Stimulated activated CD4-positive, alpha-beta T cell treated with anti-CD3 and anti-CD28 coated beads, Interleukin-1b, Interleukin-23, amount 100 ng/mL, for 4 hours (primary cell): ENCODE measurements at regions not wholly inside any gene's neighbourhood (a gene's known extent, or its start where the extent isn't known, plus 50 kb on each side); places are given as distances from the start of the nearest gene placed in this dataset.
A peak's percentile ranks its signal among the peaks of the same experiment; 100 is the strongest.

ENCODE experiments used
- DNase-seq, 2 donors: peaks; one replicate each; pipeline ENCODE4 v3.0.0-alpha.2; 2020; ENCODE audit warnings: low read depth in 2 of 2

DNA sequence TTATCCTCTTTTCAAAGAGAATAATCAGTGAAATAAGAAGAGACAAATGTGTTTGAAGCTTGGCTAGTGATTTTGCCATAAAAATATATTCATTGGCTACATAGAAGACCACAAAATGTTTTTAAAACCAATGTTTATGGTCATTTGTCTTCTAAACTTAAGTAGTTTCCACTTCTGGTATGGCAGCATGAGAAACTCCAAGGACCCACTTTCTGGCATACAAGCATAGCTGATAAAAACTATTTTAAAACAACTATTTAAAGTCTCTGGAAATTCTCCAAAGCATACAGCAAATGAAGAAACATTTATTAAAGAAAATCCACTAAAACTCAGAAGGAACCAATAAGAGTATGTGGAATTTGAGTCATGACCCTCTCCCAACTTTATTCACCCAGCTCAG lies 89.2 kb upstream of the TOMM7 start:
- no peak for DNase-seq

DNA sequence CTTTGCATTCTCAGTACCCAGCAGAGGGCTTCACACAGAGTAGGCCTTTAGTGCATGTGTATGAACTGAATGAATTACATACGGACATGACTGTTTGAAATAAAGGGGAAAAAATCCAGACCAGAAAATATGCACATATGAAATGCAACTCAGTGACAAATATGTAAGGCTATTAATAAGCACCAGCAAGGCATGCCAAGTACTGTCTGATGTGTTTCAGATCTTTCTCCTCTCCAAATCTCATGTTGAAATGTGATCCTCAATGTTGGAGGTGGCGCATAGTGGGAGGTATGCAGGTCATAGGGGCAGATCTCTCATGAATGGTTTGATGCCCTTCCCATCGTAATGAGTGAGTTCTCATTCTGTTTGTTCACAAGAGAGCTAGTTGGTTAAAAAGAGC lies 87.3 kb upstream of the TOMM7 start:
- no peak for DNase-seq

DNA sequence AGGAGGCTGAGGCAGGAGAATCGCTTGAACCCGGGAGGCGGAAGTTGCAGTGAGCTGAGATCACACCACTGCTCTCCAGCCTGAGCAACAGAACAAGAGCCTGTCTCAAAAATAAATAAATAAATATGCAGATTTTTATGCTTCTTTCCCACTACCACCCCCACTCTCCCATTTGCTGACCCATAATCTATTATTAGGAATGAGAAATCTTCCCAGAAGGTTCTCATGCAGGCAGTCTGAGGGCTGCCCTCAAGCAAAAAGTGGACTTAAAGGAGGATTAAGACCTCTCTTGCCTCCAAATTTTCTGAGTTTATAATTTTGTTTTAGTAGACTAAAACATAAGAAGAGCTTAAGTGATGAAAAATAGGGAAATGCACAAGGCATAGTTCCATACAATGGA lies 85.2 kb upstream of the TOMM7 start:
- DNase-seq = no peak

DNA sequence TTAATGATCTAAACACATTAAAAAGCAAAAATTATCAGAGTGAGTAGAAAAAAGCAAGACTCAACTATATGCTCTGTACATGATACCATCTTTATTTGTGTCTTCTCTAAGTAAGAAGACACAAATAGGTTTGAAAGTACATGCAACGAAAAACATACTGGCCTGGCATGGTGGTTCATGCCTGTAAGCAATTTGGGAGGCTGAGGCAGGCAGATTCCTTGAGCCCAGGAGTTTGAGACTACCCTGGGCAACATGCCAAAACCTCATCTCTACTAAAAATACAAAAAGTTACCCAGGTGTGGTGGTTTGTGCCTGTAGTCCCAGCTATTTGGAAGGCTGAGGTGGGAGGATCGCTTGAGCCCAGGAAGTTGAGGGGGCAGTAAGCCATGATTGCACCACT lies 78.1 kb upstream of the TOMM7 start:
- no peak for DNase-seq

DNA sequence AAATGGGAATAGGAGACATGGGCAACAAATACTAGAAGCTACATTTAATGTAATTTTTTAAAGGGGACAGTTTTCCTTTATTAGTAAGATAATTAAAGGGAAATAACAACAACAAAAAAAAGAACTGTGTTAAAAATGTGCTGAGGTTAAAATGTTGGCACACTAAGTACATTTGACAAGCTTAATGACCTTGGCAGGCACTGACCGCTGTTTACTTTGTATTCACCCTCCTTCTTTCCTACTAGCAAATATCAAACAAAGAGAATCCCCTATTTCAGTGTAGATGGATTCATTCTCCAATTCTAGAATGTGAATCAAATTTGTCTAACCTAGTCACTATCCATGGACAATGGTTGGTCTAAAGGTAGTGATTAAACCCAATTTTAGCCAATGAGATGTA lies 77.5 kb upstream of the TOMM7 start:
- DNase-seq = no peak

DNA sequence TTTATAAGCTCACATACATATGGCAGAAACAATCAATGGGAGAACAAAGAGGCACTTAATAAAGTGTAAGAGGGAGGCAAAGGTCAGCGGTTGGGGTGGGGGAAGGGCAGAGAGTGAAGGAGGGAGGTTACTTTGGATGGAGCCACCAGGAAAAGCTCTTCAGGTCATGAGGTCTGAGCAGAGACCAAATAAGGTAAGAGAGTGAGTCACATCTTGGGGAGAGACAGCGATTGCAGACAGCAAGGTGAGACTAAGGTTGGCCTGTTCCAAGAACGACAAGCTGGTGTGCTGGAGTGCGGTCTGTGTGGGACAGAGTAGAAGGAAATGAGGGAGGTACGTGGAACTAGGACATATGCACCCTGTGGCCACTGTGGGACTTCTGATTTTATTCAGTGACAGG lies 74.3 kb upstream of the TOMM7 start:
- DNase-seq = no peak

DNA sequence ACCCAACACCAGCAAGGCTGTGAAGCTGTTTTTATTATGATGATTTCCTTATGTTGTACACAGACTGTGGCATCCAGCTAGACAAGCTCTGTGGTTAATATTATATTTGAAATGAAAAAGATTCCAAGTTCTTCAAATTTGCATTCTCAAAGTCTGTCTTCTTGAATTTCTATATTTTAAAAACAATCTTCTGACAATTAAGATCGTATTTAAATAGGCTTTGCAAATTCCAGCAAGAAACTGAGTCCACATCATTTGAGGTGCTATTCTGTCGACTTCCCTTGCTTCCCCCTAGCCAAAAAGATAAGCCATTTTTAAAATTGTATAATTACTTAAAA lies 73.1 kb upstream of the TOMM7 start:
- DNase-seq = no peak

DNA sequence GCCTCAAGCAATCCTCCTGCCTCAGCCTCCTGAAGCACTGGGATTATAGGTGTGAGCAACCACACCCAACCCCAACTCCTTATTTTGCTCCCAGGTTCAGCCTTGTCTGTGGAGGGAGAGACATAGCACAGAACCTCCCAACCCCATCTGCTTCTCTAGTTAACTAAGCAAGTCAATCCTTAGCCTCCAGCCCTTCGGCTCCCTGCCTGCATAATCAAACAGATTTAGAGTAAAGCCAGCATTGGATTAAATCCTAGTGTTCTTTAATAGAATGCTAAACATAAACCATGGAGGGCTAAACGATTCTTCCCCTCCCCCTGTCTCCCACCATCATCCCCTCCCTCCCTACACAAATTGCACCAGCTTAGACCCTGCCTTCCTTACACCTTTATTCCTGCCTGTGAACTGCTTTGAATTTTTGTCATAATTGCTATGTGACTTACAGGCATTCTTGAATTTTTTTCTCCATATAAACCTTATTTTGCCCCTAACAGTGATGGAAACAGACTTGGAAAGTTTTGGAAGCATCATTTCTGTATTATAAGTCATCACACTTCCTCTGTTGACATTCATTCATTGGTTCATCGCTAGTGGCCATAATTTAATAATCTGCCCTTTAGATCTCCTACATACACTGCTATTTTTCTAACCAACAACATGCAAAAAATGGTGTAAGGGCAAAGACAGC lies 72.6 kb upstream of the TOMM7 start:
- DNase-seq = no peak

DNA sequence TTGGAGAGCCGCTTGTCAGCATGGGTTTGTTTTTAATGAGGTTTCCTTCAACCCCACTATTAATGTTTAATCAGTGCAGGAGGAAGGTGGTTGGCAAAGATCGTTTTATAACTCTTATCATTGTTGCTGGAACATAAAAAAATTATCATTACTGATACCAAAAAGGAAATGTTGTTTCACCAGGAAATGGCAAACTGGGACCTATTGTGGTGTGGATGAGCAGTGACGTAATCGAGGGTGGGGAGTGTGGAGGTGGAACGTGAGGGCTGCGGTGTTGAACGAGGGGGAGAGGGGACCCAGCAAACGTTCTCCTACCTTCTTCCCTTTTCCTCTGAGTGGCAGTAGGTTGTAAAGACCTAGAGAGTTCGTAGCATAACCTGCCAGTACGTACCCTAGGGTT lies 71.9 kb upstream of the TOMM7 start:
- DNase-seq = no peak

DNA sequence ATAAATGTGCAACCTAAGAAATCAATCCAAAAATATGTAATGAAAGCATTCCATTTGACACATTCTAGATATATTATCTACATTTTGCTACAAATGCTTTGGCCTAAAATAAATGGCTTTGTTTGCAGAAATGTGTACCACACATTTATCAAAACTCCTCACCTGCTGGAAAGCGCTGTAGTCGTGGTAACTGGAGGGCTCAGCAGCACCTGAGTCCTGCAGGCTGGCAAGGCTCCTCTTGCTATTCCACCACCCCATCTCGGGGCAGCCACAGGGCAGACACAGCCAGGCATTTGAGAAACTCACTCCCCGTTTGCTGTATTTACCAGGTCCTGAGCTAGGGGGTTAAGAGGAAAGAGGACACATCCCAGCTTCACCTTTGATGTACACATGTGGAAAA lies 68.1 kb upstream of the TOMM7 start:
- DNase-seq = no peak

DNA sequence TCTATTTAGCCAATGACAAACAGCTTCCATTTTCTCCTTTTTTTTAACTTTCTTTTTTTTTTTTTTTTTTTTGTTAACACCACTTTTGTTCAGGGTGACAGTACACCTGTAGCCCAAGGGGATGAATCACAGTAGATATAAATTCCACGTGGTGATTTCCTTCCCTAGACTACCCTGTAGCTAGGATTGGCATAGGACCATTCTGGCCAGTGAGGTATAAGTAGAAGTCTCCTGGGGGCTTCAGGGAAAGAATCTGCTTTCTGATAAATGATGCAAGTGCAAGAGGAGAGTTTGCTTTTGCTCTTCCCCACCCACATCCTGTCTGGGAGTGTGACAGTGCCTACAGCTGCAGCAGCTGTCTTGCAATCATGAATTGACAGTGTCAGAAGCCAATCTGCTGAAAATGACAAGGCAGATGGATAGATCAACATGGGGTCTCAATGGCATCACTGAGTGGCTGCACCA lies 63.2 kb upstream of the TOMM7 start:
- DNase-seq = peak; percentile 33 to 40

DNA sequence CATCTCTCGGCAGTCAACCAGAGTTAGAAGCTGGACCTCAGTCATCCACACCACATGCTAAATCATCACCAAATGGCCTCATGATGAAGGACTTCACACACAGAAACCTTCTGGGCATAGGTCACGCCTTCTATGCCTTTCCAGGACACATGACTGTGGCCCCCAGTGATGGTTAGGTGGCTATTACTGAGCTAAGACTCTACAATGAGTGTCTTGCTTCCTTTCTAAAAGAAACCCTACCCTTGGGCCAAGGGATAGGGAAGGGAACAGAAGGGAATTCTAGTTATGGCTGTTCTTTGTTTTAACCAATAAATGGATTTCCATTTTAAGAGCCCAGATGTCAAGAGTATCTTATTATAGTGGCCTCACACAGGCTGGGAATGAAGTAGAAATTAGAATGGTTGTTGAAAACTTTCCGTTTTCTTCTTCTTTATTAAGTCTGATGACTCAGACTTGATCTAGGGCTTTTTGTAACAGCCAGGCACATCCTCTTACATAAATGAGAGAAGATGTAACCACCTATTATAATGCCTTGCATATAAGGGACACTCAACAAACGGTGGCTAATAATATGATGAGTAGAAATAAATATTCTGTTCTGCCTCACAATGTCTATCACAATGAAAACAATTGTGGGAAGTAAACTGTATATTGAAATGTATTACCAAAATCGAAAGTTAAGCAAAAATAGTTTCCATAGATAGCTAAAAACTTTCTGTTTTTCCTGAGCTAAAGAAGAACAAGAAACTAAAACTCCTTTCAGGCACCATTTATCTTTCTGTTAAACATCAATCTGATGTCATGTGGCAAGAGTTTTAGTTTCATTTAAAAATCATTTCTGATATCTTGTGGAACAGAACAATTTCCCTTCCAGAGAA lies 62.5 kb upstream of the TOMM7 start:
- no peak for DNase-seq

DNA sequence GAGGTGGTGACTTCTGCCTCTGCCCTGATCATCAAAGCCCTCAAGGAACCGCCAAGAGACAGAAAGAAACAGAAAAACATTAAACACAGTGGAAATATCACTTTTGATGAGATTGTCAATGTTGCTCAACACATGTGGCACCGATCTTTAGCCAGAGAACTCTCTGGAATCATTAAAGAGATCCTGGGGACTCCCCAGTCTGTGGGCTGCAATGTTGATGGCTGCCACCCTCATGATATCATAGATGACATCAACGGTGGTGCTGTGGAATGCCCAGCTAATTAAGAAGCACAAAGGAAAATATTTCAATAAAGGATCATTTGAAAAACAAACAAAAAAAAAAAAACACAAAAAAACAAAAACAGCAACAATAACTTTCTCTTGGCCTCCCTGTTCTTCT lies 59.5 kb upstream of the TOMM7 start:
- DNase-seq = no peak

DNA sequence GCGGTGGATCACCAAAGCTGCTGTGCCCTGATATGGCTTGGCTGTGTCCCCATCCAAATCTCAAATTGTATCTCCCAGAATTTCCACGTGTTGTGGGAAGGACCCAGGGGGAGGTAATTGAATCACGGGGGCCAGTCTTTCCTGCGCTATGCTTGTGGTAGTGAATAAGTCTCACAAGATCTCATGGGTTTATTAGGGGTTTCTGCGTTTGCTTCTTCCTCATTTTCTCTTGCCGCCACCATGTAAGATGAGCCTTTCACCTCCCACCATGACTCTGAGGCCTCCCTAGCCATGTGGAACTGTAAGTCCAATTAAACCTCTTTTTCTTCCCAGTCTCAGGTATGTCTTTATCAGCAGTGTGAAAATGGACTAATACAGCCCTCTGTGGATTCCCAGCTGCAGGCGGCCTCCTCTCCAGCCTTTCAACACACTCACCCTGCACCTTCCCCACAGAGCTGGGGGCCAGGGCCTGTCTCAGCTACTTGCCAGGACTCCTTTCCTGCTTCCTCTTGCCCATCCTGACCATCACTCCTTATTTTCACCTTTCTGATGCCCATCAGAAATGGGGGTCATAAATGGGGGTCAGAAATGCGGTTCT lies 57.2 kb upstream of the TOMM7 start:
- DNase-seq = no peak

DNA sequence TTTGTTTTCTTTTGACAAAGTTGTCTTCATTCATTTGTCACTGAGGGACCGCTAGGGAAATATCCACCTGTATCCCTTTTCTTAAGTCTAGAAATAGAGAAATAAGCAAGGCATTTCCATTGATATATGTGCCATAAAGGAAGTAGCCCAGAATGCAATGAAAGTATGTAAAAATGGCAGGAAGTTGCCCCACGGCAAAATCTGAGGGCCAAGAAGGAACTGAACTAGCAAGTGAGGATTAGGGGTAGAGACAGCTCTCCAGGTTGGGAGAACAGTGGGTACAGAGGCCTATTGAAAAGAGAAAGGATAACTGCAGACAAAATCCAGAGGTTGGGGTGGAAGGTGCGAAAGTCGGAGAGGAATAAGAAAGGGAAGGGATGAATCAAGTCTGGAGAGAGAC lies 56.6 kb upstream of the TOMM7 start:
- DNase-seq = no peak

DNA sequence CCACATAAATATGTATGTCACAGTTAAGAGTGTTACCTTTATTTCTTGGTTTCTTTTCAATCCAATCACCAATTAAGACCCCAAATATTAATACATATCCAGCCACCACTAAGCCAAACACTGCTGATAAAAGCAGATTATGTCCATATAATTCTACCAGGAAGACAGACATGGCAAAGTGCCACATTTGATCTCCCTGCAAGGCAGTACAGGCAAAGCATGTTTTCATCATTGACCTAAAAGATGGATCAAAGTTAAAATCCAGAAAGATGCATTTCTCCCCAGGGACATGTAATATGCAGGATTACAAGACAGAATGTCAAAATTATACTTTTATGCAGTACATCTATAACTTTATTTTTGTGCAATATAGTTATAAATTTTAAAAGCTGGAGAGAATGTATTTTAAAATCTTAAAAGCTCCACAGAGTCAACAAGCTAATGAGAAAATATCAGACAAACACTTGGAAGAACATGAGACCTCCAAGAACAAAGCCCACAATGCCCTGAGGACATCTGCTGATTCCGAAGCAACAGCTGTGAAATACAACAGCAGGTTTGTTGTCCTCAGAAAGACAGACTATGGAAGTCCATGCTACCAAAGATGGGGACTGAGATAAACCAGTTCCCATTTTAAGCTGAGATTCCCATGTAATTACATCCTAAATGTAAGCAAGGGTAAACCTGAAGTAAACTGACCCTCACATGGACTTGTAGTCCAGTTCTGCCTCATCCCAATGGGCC lies 54.5 kb upstream of the TOMM7 start:
- no peak for DNase-seq

DNA sequence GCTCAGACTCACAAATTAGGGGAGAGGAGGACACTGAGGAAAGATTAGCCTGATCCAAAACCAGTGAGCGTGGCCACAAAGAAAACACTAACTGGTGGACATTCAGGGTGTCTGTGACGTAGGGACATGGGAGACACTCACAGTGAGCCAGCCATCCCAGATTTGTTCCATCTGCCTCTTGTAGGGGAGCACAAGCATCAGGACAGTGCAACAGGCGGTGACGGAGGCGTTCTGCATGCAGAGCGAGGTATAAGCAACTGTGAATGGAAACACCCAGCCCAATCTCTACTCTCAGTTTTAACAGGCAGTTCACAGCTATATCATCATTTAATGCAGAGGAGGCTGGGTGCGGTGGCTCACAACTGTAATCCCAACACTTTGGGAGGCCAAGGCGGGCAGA lies 52.8 kb upstream of the TOMM7 start:
- no peak for DNase-seq

DNA sequence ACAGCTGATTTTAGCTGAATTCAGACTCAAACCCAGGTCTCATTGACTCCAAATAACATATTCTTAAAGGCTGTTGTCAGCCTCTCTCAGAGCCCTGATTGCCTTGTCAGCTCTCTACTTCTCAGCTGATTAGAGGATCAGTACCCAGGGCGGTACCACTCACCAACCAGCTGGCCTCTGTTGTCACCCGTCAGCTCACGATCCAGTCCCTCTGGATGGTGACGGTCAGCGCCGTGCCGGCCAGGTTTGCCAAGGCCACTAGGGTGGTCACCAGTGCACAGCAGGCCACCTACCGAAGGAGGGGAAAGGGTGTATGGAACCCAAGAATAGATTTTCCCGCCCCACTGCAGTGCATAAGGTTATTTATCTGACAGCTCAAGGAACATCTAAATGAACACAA lies 52.3 kb upstream of the TOMM7 start:
- no peak for DNase-seq
